ENCODE measurements at regions not wholly inside any gene's neighbourhood (a gene's known extent, or its start where the extent isn't known, plus 50 kb on each side); places are given as distances from the start of the nearest gene placed in this dataset.

- no peak for DNase-seq
These were observed 519.7 kb upstream of the TBX3 start for GRCh38 chr12:115203701-115204100.

- DNase-seq: no peak
These were observed 518.0 kb upstream of the TBX3 start for GRCh38 chr12:115201966-115202365.

GRCh38 chr12:115199831-115200230 is 515.9 kb upstream of the TBX3 start:
- no peak for DNase-seq

DNA sequence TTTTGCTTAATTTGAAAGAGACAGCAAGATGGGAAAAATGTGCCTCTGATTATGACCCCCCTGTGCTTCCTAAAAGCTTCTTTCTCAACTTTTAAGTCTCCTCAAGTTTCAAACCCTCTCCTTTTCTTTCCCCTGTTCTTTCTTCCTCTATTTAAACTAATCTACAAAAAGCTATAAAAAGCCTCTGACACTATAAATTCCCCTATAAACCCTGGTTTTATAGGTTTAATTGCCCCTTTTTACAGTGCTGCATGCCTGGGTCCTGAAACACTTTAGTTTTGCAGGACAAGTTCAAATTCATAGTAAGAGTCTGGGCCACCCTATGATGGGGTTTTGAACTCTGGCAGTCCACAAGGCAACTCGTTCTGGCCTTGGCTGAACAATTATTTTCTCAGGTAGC is 510.9 kb upstream of the TBX3 start:
- no peak for DNase-seq

DNA sequence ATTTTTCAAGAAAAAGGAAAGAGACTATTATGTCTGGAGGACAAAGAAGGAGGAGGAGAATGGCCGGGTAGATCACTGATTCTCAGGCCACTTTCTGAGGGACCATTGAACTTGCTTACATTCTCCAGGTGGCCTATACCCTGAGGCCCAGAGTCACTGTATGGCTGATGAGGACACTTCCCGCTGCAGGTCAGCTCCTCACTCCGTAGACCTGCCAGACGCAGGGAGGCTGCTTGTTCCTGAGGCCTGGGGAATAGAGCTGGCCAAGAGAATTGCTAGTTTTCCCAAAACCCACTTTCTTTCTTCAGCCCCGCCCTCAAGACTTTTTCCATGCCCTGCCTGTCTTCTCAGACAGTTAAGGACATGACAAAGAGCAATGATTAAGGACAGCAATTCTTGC is 510.5 kb upstream of the TBX3 start:
- DNase-seq: no peak

- no peak for DNase-seq
These were observed 507.4 kb upstream of the TBX3 start for GRCh38 chr12:115191342-115191741.

DNA sequence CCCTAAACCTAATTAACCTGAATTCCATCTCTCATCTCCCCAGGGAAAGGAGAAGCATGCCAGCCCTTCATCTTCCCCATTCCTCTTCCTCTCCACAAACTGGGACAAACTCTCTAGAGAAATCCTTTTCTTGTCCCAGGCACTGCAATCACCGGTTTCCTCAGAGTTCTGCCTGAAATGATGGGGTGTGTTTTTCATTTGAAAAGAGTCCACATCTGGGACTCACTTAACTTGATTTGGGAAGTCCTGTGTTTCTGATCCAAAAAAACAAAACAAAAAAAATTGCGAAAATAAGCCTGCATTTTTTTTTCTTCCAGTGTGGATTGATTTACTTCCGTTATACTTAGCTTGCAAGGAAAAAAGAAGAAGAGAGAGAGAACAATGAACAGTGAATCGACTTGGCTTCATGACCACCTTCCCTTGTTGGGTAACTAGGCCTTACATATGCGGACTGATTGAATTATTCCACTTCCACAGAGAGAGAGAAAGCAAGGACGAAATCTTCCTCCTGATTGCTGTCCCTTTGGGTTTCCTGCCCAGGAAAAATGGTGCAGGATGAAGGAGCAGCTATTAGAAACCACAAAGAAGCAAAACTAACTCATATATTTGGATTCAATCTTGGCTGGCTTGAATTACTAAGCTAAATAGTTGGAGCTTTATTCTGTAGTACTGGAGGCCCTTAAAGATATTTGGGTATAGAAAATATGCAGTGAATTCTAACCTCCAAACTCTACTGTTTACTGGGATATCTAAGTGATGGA is 506.2 kb upstream of the TBX3 start:
- no peak for DNase-seq

- DNase-seq: no peak
These were observed 501.5 kb upstream of the TBX3 start for GRCh38 chr12:115185506-115185905.

DNA sequence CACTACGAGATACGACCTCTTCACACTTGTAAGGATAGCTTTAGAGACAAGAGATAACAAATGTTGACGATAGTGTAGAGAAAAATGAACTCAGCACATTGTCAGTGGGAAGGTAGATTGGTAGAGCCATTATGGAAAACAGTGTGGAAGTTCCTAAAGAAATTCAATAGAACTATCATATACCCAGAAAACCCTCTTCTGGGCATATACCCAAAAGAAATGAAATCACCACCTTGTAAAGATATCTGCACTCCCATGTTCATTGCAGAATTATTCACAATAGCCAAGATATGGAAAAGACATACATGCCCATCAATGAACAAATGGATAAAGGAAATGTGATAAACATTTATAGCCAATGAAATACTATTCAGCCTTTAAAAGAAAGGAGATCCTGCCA is 499.8 kb upstream of the TBX3 start:
- DNase-seq: no peak

GRCh38 chr12:115177899-115178298 is 493.9 kb upstream of the TBX3 start:
- no peak for DNase-seq

GRCh38 chr12:115176741-115177400 is 492.9 kb upstream of the TBX3 start:
- no peak for DNase-seq

DNA sequence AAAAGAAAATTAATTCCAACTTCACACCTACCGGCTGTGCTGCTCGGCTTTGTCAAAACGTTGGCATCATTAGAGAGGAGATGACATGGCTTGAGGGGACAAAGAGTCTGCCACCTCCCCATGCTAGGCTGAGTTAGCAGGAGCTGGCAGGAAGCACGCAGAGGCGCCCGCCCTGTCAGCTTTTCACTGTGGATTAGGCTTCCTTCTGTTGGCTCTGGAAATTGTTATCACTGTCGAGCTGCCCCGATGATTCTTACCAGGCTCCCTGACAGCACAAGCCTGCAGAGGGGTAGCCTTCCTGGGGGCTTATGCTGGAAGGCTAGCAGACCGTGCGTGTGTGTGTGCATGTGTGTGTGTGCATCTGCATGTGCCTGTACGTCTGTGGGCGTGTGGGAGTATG is 490.9 kb upstream of the TBX3 start:
- DNase-seq: no peak

DNA sequence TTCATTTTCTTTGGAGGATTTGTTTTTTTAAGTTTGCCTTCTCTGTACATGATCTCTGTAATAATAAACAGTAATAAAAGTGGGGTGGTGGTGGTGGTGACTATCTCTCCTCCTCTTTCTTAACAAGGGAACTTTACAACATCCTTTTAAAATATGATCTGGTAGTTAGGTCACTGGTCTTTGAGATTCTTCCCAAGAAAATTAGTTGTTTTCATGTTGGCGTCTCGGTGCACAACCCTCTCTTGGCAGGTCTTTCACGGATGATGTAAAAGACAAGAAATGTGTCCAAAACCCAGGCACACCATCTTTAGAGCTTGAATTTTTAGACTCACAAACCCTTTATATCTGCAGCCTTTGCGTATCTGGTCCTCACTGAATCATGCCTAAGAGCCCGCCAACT is 488.5 kb upstream of the TBX3 start:
- DNase-seq: no peak

DNA sequence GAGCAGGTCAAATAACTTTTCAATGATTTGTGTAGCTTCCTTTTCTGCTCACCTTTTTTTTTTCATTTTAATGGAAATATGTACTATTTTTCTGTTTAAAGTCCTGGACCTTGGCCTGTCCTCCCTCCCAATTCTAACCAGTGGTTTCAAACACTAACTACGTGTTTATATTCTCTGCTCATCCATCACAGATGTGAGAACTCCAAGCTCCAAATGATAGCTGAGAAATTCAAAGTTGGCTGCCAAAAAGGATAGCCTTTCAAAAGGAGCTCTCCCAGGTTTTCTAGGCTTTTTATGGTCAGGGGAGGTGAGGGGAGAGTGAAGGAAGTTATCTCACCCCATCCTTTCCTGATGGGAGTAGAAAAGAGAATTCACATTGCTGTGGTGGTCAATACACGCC is 486.0 kb upstream of the TBX3 start:
- DNase-seq: no peak

DNA sequence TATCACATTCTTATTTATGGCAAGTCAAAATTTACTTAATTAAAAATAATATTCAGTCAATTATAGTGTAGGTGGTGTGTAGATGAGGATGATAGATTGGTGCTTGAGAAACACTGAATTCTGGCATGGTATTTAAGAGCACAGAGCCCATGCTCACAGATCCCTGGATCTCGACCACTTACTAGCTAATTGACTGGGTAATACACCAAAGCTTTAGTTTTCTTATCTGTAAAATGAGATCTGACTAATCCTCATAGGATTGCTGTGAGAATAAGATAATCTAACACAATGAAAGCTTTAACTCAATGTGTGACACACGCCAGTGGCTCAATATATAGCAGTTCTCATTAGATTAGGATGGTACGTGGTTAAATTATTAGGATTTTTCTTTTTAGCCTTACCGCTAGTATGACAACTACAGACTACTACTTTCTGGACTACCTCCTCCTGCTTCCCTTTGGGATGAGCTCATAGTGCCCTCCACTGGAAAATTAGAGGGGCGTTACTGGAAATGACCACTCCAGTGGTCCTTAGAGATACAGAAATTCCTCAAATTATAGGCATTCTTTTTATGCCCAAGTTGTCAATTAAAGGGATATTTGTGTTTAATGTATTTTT is 482.8 kb upstream of the TBX3 start:
- DNase-seq: no peak

DNA sequence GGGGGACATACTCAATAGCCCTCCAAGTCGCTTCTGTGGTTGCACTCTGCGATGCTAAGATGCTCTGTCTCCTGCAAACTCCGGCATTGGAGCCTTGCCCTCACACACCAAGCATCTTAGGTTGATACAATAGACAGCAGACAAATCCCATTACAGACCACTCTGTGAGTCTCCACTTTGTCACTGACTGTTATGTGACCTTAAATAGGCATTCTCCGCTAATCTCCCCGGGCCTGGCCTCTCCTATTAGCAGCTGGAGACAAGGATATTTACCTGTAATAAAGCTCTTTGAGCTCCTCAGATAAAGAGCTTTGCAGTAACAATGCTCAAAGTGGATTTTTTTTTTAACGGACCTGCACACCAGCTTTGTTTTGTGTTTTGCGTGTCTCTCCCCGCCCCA is 479.7 kb upstream of the TBX3 start:
- no peak for DNase-seq

DNA sequence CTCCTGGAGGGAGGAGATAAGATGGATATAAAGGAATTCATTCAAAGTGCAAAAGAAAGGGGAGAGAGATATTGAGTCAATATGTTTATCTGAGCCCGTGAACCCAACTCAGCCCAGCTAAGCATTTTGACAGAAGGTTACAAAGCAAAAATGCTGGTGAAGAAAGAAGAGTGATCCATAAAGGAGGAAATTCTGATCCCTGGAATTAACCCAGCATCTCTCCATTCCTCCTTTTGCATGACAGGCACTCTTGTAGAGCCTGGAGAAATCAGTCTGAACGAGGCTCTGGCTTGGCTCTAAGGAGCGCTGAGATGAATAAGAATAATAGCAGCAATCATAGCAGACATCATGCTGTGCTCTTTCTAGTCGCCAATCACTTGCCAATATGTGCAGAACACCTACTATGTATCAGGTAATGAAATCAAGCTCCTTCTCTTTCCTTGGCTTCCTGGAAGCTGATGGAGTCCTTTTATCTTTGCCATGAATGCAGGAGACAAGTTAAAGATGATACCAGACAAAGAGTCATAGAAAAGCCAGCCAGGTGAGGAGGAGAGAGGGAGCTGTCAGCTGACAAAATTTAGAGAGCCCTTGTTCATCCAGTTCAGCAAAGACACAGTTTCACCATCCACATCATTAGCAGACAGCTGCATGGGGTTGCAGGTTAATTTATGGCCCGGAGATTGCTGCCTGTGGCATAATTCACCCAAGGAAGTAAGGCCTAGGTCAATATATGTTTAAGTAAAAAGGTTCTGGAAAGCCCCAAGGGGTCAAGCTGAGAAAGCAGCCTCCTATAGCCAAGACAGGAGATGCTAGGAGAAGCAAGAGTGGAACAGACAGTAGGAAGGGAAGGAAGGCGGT is 476.5 kb upstream of the TBX3 start:
- no peak for DNase-seq

- no peak for DNase-seq
These were observed 474.8 kb upstream of the TBX3 start for GRCh38 chr12:115158816-115159215.

DNA sequence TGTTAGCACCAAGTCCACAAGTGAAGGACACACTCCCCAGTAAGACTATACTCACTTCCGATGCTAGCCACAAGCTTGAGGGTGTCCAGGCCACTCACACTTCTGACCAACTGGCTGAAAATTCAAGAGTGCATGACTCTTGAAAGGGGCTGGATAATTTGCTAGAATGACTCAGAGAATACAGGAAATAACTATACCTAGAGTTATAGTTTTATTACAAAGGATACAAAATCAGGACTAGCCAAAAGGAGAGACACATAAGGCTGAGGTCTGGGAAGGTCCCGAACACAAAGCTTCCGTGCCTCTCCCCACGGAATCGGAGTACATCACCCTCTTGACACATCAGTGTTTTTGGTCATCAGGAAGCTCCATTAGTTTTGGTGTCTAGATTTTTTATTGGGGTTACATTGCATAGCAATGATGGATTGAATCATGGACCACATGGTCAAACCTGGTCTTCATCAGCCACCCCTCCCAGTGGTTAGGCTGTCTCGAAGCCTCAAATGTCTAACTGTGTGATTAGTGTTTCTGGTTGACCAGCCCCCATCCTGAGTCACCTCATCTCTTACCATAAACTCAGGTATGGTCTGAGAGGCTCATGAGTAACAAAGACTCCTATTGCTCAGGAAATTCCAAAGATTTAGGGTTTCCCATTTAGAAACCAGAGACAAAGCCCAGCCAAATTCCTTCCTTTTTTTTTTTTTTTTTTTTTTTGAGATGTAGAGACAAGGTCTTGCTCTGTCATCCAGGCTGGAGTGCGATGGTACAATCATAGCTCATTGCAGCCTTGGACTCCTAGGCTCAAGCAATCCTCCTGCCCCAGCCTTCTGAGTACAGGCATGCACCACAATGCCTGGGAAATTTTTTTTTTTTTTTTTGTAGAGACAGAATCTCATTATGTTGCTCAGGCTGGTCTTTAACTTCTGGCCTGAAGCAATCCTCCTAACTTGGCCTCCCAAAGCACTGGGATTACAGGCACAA is 472.0 kb upstream of the TBX3 start:
- DNase-seq: no peak

DNA sequence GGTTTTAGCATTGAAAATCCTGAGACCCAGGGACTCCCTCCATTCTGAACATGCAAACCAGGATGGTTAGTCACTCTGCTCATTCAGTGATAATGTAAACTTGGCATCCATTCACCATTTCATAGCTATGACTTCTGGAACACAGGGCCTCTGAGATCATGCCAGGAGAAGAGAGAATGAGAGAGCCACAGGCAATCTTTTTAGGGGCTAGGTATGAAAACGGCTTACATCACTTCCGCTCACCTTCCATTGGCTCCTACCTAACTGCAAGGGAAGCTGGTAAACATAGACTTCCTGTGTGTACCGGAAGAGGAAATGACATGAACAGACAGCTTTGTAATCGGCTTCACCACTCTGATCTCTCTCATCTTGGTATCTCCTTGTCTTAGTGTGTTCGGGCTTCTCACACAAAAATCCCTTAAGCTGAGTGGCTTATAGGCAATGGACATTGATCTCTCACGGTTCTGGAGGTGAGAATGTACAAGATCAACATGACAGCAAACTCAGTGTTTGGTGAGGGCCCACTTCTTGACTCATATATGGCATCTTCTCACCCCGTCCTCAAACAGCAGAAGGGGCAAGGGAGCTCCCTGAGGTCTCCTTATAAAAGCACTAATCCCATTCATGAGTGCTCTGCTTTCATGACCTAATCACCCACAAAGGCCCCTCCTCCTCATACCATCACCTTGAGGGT is 465.9 kb upstream of the TBX3 start:
- DNase-seq: no peak

DNA sequence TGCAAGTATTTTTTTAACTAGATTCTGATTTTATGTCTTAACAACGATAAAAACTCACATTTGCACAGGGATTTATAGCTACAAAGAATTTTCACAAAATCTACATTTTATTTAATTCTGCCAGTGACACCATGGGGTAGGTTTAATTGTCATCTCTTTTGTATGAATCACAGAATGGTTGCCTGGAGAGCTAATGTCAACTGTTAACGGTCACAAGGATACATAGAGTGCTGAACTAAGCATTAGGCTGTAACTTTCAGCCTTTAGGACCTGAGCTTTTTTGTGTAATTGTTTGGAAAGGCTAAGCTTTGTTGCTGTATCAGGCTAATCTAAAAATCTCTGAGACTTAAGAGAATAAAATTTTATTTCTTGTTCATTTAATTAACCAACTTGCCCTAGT is 465.3 kb upstream of the TBX3 start:
- no peak for DNase-seq

DNA sequence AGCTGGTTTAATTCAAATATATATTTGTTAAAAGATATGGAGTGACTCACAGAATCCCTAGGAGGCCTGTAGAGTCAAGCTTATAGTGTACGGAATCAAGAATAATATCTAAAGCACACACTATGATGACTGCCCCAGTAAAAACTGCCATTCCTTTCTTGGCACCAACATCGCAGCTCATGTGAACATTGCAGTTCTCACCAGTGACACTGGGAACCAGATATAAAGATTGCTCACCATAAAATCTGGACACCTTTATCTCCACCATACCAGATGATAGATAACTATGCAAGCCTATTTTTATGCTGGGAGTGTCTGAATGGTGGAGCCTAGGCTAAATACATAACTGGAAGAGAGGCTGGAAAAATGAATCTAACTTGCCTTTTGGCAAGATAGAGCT is 463.9 kb upstream of the TBX3 start:
- DNase-seq: no peak
